GM19025 (cell line): ENCODE measurements at regions not wholly inside any gene's neighbourhood (a gene's known extent, or its start where the extent isn't known, plus 50 kb on each side); places are given as distances from the start of the nearest gene placed in this dataset.

Experiments used
- ATAC-seq: cut with Tn5 transposase; IDR thresholded peaks from one replicate; pipeline ENCODE4 v1.9.1; 2021; ENCODE audit warnings: mild to moderate bottlenecking, low read depth, moderate library complexity; ENCODE audit not compliant: unreplicated experiment

GRCh38 chr3:14252321-14253021 is 73.9 kb downstream of the LSM3 start:
- no peak for ATAC-seq

- ATAC-seq = no peak
Observed at GRCh38 chr3:14253022-14253706, 74.5 kb downstream of the LSM3 start.

- no peak for ATAC-seq
Observed at GRCh38 chr3:14253707-14254382, 75.2 kb downstream of the LSM3 start.

- no peak for ATAC-seq
Observed at GRCh38 chr3:14254812-14255702, 76.4 kb downstream of the LSM3 start.

- ATAC-seq = no peak
Observed at GRCh38 chr3:14256046-14256445, 77.4 kb downstream of the LSM3 start.

GRCh38 chr3:14256561-14257342 is 78.1 kb downstream of the LSM3 start:
- no peak for ATAC-seq

- no peak for ATAC-seq
Observed at GRCh38 chr3:14258906-14259904, 80.6 kb downstream of the LSM3 start.

- no peak for ATAC-seq
Observed at GRCh38 chr3:14260463-14260862, 81.8 kb downstream of the LSM3 start.

- ATAC-seq = no peak
Observed at GRCh38 chr3:14261229-14261628, 82.6 kb downstream of the LSM3 start.

- no peak for ATAC-seq
Observed at GRCh38 chr3:14262212-14262611, 83.6 kb downstream of the LSM3 start.

- ATAC-seq = no peak
Observed at GRCh38 chr3:14262867-14263266, 84.2 kb downstream of the LSM3 start.

GRCh38 chr3:14263317-14264005 is 84.8 kb downstream of the LSM3 start:
- ATAC-seq = no peak

- no peak for ATAC-seq
Observed at GRCh38 chr3:14265246-14265962, 86.8 kb downstream of the LSM3 start.

- no peak for ATAC-seq
Observed at GRCh38 chr3:14266361-14266760, 87.7 kb downstream of the LSM3 start.

- ATAC-seq = no peak
Observed at GRCh38 chr3:14267976-14268375, 89.4 kb downstream of the LSM3 start.

GRCh38 chr3:14268897-14269296 is 90.3 kb downstream of the LSM3 start:
- ATAC-seq = no peak
